BLaER1 (cell line): ENCODE measurements at regions not wholly inside any gene's neighbourhood (a gene's known extent, or its start where the extent isn't known, plus 50 kb on each side); places are given as distances from the start of the nearest gene placed in this dataset.

Experiments
- H3K27ac ChIP-seq: shearing (Covaris generic); formaldehyde crosslinking; 2 replicates; pipeline ENCODE4 v1.8.1; 2022
- H3K27me3 ChIP-seq: shearing (Covaris generic); formaldehyde crosslinking; 2 replicates; pipeline ENCODE4 v1.8.1; 2022
- H3K36me3 ChIP-seq: shearing (Covaris generic); formaldehyde crosslinking; 2 replicates; pipeline ENCODE4 v1.8.1; 2022
- H3K4me1 ChIP-seq: shearing (Covaris generic); formaldehyde crosslinking; 2 replicates; pipeline ENCODE4 v1.8.1; 2022
- H3K4me2 ChIP-seq: shearing (Covaris generic); formaldehyde crosslinking; 2 replicates; pipeline ENCODE4 v1.8.1; 2022
- H3K4me3 ChIP-seq: shearing (Covaris generic); formaldehyde crosslinking; 2 replicates; pipeline ENCODE4 v1.8.1; 2022
- H3K9ac ChIP-seq: shearing (Covaris generic); formaldehyde crosslinking; 2 replicates; pipeline ENCODE4 v1.8.1; 2022
- H3K9me3 ChIP-seq: shearing (Covaris generic); formaldehyde crosslinking; 2 replicates; pipeline ENCODE4 v1.8.1; 2022
- H4K20me1 ChIP-seq: shearing (Covaris generic); formaldehyde crosslinking; 2 replicates; pipeline ENCODE4 v1.8.1; 2022
- Cebpa-rat ChIP-seq: shearing (Covaris generic); IDR thresholded peaks from 2 replicates; pipeline ENCODE4 v1.8.1; 2022

GRCh38 chr13:97120976-97121375 lies 101.2 kb upstream of the MBNL2 start:
- Histone ChIP-seq H3K4me1 (peaks cover 8% of the 10 kb centered on the region), H4K20me1 (no peaks in the 10 kb centered on the region), H3K27me3 (no peaks in the 10 kb centered on the region), H3K4me3 (no peak overlapping the region), H3K4me2 (no peak overlapping the region), H3K9me3 (no peaks in the 10 kb centered on the region), H3K9ac (no peak overlapping the region), H3K27ac (no peak overlapping the region), H3K36me3 (no peaks in the 10 kb centered on the region)
- TF ChIP-seq Cebpa-rat = no peak

- Histone ChIP-seq H3K4me1 (peaks cover 8% of the 10 kb centered on the region), H3K36me3 (no peaks in the 10 kb centered on the region), H3K4me2 (no peak overlapping the region), H3K4me3 (no peak overlapping the region), H3K27ac (no peak overlapping the region), H3K9me3 (no peaks in the 10 kb centered on the region), H3K9ac (no peak overlapping the region), H3K27me3 (no peaks in the 10 kb centered on the region), H4K20me1 (no peaks in the 10 kb centered on the region)
- no peak for TF ChIP-seq Cebpa-rat
These were observed 100.2 kb upstream of the MBNL2 start for GRCh38 chr13:97121894-97122293.

- Histone ChIP-seq H3K9me3 (no peaks in the 10 kb centered on the region), H3K9ac (no peak overlapping the region), H3K4me3 (no peak overlapping the region), H3K27ac (no peak overlapping the region), H3K4me1 (peaks cover 8% of the 10 kb centered on the region), H3K27me3 (no peaks in the 10 kb centered on the region), H3K4me2 (no peak overlapping the region), H3K36me3 (no peaks in the 10 kb centered on the region), H4K20me1 (no peaks in the 10 kb centered on the region)
- TF ChIP-seq Cebpa-rat = no peak
These were observed 99.6 kb upstream of the MBNL2 start for GRCh38 chr13:97122381-97122996.

GRCh38 chr13:97124206-97124605 lies 97.9 kb upstream of the MBNL2 start:
- Histone ChIP-seq H3K4me1 (peaks cover 8% of the 10 kb centered on the region), H3K4me3 (no peak overlapping the region), H3K9ac (no peak overlapping the region), H3K4me2 (no peak overlapping the region), H3K27me3 (no peaks in the 10 kb centered on the region), H4K20me1 (no peaks in the 10 kb centered on the region), H3K9me3 (no peaks in the 10 kb centered on the region), H3K27ac (no peak overlapping the region), H3K36me3 (no peaks in the 10 kb centered on the region)
- TF ChIP-seq Cebpa-rat = no peak

GRCh38 chr13:97124915-97125809 lies 97.0 kb upstream of the MBNL2 start:
- H3K9me3 ChIP-seq = no peaks in the 10 kb centered on the region
- no peak overlapping the region for H3K27ac ChIP-seq

GRCh38 chr13:97125810-97126738 lies 96.1 kb upstream of the MBNL2 start:
- Histone ChIP-seq H3K27ac (no peak overlapping the region), H3K4me1 (peaks cover 8% of the 10 kb centered on the region), H3K4me3 (no peak overlapping the region)

More at GRCh38 chr13:97124915-97125809, 97.0 kb upstream of the MBNL2 start:
- no peaks in the 10 kb centered on the region for H3K36me3 ChIP-seq
- no peak overlapping the region for H3K9ac ChIP-seq
- no peak overlapping the region for H3K4me3 ChIP-seq
- no peak for TF ChIP-seq Cebpa-rat
- H3K4me1 ChIP-seq = peaks cover 8% of the 10 kb centered on the region
- H3K4me2 ChIP-seq = peak overlapping the region; percentile 11; the same call in 1 of the 2 replicates
- no peaks in the 10 kb centered on the region for H4K20me1 ChIP-seq
- no peaks in the 10 kb centered on the region for H3K27me3 ChIP-seq

GRCh38 chr13:97127842-97128241 lies 94.3 kb upstream of the MBNL2 start:
- Histone ChIP-seq H3K4me2 (no peak overlapping the region), H3K4me3 (no peak overlapping the region), H4K20me1 (no peaks in the 10 kb centered on the region), H3K27me3 (no peaks in the 10 kb centered on the region), H3K9me3 (no peaks in the 10 kb centered on the region), H3K36me3 (no peaks in the 10 kb centered on the region), H3K4me1 (peaks cover 8% of the 10 kb centered on the region), H3K9ac (no peak overlapping the region), H3K27ac (no peak overlapping the region)
- TF ChIP-seq Cebpa-rat = no peak

More at GRCh38 chr13:97125810-97126738, 96.1 kb upstream of the MBNL2 start:
- no peaks in the 10 kb centered on the region for H3K27me3 ChIP-seq
- H4K20me1 ChIP-seq = no peaks in the 10 kb centered on the region
- peak overlapping the region; percentile 11; the same call in 1 of the 2 replicates for H3K4me2 ChIP-seq
- no peak for TF ChIP-seq Cebpa-rat
- H3K9me3 ChIP-seq = no peaks in the 10 kb centered on the region
- H3K9ac ChIP-seq = no peak overlapping the region
- no peaks in the 10 kb centered on the region for H3K36me3 ChIP-seq

GRCh38 chr13:97130190-97130589 lies 91.9 kb upstream of the MBNL2 start:
- TF ChIP-seq Cebpa-rat = no peak
- no peak overlapping the region for H3K9ac ChIP-seq
- H3K9me3 ChIP-seq = no peaks in the 10 kb centered on the region
- peaks cover 8% of the 10 kb centered on the region for H3K4me1 ChIP-seq
- H3K4me2 ChIP-seq = no peak overlapping the region
- no peaks in the 10 kb centered on the region for H3K36me3 ChIP-seq
- no peaks in the 10 kb centered on the region for H4K20me1 ChIP-seq
- H3K27me3 ChIP-seq = no peaks in the 10 kb centered on the region
- H3K27ac ChIP-seq = no peak overlapping the region
- no peak overlapping the region for H3K4me3 ChIP-seq

- no peak overlapping the region for H3K4me2 ChIP-seq
- H3K4me3 ChIP-seq = no peak overlapping the region
- H3K4me1 ChIP-seq = no peaks in the 10 kb centered on the region
- TF ChIP-seq Cebpa-rat = no peak
- H3K27ac ChIP-seq = no peak overlapping the region
- no peaks in the 10 kb centered on the region for H4K20me1 ChIP-seq
- H3K9ac ChIP-seq = no peak overlapping the region
- H3K36me3 ChIP-seq = no peaks in the 10 kb centered on the region
- no peaks in the 10 kb centered on the region for H3K27me3 ChIP-seq
- no peaks in the 10 kb centered on the region for H3K9me3 ChIP-seq
These were observed 90.7 kb upstream of the MBNL2 start for GRCh38 chr13:97131447-97131846.
